ENCODE measurements at regions not wholly inside any gene's neighbourhood (a gene's known extent, or its start where the extent isn't known, plus 50 kb on each side); places are given as distances from the start of the nearest gene placed in this dataset.

DNA sequence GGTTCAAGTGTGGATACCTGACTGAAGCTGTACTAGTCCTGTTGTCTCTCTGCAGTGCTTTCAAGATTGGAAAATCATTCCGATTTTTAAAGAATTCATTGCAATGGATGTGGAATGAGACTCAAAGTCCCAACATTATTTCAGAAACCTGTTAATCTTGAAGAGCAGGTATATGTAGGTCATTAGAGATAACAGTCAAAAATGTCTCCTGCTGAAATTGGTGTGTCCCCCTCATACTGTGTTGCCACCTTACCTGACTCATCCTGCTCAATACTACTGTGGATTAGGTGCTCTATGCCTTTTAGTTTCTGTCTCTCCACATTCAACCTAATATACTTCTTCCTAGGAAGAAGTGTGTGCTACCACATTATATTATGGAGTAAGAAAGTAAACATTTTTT is 91.1 kb upstream of the NR3C1 start:
- no peak for DNase-seq

DNA sequence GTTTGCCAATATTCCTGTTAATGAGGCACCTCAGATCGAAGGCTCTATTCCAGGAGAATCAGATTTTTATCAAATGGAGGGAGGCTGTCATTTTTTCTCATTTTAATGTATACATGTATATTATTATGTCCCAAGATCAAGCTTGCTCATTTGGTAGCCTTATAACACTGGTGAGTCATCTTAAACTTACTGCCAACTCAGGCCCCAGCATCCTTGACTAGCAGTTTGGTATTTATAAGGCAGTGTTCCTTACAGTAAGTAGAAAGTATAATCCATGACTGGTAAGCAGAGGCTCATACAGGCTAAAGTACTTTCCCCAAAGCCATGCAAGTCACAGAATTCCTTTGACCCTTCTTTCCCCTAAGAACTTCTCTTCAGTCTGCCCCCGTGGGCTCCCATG is 90.7 kb upstream of the NR3C1 start:
- DNase-seq = no peak

DNA sequence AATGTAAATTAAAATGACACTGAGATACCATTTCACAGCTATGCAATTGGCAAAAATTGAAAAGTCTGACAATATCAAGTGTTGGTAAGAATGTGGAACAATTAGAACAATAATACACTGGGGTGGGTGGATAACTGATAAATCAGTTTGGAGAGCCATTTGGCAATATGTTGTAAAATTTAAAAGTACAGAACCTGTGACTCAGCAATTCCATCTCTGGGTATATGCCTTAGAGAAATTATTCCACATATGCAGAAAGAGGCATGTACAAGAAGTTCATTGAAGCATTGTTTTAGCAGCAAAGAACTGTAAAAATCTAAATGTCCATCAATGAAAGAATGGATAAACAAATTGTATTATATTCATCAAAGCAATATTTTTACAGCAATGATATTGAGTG is 89.3 kb upstream of the NR3C1 start:
- DNase-seq = no peak

DNA sequence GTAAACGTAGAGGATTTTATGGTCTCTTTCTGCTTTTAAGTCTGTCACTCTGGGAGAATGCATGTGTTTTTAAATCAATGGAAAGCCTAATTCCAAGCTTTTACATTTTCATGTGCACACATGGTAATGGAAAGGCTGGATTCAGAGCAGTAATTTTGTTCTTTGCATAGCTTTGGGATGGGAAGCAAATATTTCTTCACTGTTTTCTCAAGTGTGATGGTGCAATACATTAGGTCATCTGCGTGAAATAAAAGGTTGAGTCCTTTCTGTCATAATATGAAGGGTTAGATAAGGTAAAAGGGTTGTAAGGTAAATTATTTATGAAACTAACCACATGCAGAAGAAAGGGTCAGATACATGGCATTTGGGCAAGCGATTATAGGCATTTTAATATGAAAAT is 88.2 kb upstream of the NR3C1 start:
- DNase-seq = peak; percentile 36 to 59

DNA sequence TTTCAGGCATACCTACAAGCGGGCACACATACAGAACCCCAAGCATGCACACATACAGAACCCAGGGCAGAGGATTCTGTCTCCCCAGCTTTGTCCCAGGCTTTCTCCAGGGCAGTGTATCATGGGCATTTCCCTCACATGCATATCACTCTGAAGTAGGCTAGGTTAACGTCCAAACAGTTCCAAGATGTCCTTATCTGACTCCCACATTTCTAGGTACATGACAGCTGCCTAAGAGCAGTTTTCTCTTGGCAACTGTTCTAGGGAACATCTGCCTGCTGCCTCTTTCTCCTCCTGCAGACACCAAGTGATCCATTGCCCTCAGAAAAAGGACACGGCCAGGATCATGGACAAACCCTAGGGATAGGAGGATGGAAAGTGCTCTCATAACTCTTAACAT is 84.9 kb upstream of the NR3C1 start:
- no peak for DNase-seq

DNA sequence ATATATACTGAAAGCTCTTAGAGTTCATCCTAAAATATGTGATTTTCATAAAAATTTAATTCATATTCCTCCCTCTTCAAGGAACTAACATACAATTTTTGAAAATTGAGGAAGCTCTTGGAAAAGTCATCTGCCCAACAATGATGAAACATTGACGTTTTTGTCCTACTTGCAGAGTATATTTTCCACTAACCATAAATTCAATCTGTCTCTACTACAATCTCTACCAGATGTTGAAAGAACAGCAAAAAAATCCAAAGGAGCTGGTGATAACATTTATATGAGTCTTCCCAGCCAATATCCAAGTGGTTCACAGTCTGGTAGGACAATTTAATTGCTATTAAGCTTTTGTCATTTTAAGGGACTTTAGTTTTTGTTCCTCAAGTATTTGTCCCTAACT is 81.1 kb upstream of the NR3C1 start:
- DNase-seq = peak; percentile 54 to 68

DNA sequence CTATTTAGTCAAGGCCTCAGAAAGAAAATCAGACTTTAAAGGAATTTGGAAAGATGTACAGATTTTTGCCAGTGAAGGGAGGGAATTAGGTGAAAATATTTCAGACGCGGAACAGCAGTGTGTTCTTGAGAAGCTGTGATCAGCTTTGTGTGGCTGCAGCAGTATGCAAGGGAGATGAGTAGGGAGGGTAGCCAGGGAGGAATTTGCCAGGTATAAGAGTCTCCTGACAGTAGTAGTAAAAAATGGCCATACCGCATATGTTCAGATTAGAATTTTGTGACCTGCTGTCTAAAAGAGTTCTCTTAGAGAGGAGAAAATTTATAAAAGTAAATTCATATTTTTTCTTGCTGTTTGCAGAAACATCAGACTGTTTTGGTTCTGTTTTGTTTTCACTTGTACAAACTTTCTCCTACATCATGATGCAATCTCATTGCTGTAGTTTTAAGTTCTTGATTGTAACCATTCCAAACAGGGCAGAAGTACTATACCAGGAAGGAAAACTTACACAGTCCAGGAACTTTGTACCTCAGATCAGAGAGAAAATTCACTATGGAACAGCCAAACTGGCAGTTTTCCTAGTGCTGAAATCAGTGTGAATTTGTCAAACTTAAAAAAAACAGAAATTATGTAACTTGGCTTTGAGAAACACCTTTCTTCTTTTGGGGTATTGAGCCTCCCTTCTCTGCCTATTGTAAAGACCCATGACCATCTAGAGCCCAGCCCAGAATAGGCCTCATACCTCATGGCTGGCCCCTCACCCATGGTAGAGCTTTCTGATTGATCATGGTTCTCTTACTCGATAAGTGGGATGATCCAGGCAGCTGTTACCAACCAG is 78.4 kb upstream of the NR3C1 start:
- DNase-seq = peak in 1 of 2 donors; percentile 34

DNA sequence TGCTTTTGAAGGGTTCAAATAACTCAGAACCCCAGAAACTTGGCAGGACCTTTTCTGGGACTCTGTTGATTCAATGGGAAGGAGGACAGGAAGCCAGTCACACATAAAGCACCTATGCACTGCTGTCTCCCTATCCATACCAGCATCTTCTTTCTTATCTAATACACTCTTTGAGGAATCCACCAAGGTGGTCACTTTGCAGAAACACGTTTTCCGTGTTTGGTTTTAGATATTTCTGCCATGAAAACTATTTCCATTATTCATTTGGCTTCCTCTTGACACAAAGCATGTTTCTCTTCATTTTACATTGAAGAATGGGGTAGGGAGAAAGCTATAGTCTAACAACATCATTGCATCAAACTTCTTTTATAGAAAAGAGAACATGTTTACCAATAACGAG is 76.5 kb upstream of the NR3C1 start:
- DNase-seq = no peak

DNA sequence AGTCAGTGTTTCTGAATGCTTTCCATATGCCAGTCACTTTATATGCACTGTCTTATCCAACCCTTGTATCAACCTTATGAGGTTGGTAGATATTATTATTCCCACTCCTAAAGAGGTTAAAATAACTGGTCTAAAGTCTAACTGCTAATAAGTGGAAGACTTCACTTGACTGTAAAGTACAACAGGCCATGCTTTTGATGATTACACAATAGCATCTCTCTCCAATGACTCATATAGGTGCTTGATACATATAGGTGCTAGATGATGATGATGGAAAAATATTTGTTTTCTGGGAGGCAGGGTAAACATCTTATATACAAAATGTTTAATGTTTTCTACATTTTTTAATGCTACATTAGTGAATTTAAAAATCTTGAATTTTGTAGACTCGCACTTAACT is 75.9 kb upstream of the NR3C1 start:
- no peak for DNase-seq

DNA sequence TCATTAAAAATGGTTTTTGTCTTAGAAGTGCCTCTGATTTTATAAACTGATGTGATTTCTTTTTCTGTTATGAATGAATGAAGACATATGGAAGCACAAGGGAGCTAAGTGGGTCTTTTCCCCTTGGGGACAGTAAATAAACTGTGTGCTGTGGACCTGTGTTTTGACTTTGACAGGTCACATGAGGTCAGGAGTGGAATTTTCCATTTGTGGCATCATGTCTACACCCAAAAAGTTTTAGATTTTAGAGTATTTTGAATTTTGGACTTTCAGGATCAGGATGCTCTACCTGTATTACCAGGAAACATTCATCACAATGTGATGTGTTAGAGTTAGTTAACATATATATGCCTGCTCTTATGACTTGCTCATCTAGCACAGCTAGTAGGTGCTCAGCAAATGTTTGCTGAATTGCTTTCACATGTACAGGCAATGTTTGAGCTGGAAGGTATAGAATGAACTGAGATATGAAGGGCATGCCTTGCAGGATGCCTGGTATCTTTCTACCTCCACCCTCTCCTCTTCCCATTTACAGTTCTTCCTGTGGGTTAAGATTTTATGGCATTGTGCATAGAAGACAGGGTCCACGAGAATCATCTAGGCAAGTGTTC is 73.2 kb upstream of the NR3C1 start:
- DNase-seq = no peak

DNA sequence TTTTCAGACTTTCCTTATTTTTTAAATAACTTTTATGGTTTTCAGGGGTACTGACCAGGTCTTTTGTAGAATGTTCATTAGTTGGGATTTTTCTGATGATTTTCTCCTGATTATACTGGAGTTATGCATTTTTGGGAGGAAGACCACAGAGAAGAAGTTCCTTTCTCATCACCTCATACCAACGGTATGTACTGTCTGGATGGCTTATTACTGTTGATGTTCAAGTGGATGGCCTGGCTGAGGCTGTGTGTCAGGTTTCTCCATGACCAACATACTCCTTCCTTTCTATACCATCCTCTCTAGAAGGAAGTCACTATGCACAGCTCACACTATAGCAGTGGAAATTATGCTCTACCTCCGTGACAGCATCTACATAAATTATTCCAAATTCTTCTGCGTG is 71.1 kb upstream of the NR3C1 start:
- no peak for DNase-seq

DNA sequence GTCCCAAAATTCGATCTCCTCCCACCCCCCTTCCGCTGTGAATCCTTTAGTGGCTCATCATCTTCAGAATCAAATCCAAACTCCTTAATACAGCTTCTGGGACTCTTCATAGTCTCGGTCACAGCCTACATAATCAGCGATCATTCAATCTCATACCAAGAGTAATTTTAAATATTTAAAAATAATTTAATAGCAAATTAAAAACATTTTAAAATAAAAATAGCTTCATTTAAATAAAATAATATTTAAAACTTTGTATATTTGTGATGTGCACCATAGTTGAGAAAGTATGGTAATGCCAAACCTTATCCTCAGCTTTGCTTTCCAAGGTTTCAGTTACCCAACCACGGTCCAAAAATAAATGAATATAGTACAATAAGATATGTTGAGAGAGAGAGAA is 70.0 kb upstream of the NR3C1 start:
- no peak for DNase-seq

DNA sequence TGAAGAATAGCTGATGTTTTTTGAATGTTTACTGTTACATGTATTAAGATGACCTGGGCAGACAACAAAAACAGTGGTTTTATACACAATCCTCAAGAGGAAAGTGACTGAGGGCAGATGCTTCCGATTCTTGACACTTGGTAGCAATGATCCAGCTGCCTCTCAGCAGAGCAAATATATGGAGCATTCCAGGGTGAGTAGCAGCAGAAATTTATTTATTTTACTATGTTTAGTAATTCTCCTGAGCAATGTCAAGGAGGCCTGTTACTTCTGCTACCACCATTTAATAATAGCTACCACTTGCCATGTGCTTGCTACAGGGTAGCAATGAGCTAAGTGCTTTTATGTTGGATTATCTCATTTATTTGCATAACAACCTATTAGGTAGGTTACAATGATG is 69.1 kb upstream of the NR3C1 start:
- DNase-seq = no peak

DNA sequence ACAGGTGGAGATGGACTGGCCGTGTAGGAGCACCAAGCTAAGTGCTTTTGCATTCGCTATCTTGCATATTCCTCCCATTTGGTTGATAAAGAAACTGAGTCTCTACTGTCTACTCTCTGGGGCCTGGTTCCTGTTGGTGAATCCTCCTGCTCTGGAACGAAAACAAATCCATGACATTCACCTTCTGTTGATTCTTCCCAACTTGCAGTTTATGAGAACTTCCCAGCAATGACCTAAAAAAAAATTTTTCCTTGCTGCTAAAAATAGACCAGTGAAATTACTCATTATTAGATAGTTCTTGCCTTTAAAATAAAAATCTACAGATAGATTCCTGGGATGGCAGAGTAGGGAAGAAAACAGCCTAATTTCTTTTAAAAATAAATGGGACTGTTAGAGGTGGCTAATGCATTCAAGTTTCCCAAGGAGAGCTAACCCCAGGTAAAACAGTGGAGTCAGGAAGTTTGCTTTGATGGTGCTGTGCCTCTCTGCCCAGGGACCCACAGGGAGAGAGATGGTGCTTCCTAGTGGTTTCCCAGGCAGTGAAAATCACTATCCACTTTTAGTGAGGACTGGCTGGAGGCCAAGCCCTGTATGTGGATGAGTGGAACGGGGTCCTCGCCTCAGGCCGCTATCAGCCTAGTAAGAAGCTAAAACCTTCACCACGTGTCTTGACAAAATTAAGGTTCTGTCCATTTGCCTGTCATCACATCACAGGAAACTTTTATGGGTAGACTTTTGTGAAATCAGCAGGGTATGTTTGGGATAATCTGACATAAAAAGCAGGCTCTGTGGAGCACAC is 68.4 kb upstream of the NR3C1 start:
- no peak for DNase-seq

DNA sequence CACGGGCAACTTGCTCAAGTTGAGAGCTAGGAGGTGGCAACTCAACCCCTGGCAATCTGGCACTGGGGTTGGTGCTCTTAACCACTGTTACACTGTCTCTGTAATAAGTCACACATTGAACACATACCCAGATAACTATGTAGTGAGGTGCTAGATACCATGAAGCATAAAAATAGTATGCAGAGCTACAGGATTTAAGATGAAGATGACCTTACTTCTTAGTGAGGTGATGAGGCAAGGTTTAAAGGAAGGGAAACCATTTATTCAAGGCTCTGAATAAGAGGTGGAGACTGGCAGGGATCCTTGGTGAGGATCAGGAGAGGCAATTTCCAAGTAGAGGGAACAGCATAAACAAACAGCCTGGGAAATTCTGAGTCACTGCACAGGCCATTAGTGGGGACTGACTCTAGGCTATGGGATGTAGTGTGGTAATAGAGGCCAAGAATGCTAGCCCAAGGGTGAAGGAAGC is 67.6 kb upstream of the NR3C1 start:
- no peak for DNase-seq

DNA sequence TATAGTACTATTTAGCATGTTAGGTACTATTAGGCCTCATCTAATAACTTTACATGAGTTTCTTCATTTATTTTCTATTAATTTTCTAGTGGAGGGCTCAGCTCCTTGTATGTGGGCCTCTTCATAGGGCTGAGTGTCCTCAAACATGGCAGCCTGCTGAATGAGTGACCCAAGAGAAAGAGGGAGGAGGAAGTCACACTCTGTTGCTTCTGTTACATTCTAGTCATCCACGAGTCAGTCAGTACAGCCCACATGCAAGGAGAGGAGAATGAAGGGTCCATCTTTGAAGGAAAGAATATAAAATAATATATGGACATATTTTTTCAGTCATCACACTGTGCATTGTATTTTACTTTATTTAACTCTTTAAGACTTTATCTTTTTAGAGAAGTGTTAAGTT is 66.6 kb upstream of the NR3C1 start:
- DNase-seq = no peak

DNA sequence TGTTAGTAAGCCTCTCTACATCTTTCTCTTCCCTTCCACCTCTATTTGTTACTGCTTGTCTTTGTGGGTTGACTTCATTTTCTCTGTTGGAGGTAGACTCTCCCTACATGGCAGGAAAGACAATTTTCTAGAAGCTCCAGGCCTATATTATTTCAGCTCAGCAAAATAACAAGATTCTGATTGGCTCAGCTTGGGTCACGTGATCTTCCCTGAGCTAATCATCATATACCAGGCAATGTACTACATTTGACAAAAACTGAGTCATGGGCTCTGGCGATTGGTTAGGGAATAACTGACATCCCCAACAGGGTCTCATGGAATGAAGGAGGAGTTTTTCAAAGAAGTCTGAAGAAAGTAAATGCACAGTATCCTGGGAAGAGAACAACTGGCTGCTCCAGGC is 65.6 kb upstream of the NR3C1 start:
- no peak for DNase-seq

DNA sequence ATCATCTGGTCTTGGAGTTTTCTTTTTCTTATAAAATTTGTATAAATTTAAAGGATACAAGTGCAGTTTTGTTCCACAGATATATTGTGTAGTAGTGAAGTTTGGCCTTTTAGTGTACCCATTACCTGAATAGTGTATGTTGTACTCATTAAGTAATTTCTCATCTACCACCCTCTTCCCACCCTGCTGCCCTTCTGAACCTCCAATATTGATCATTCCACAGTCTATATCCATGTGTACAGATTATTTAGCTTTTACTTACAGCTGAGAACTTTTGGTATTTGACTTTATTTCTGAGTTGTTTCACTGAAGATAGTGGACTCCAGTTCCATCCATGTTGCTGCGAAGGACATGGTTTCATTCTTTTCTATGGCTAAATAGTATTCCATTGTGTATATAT is 63.1 kb upstream of the NR3C1 start:
- DNase-seq = no peak

DNA sequence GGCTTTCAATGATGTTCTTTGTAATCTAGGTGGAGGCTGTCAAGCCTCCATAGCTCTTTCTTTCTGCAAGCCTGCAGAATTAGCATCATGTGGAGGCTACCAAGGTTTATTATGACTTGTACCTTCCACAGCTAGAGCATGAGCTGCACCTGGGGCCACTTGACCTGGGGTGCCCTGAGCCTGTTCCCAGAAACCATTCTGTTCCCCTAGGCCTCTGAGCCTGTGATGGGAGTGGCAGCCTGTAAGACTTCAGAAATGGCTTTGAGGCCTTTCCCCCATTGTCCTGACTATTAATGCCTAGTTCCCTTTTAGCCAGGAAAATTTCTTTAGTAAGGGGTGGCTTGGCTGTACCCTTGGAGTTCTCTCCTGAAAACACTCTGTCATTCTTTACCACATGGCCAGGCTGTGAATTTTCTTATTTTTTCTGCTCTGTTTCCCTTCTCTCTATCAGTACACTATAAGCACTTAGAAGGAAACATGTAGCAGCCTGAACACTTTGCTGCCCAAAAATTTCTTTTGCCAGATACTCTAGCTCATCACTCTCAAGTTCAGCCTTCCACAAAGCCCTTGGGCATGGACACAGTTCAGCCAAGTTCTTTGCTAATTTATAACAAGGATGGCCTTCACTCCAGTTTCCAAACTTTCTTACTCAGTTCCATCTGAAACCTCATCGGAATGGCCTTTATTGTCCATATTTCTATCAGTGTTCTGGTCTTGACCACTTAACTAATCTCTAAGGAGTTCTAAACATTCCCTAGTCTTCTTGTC is 61.4 kb upstream of the NR3C1 start:
- DNase-seq = no peak

DNA sequence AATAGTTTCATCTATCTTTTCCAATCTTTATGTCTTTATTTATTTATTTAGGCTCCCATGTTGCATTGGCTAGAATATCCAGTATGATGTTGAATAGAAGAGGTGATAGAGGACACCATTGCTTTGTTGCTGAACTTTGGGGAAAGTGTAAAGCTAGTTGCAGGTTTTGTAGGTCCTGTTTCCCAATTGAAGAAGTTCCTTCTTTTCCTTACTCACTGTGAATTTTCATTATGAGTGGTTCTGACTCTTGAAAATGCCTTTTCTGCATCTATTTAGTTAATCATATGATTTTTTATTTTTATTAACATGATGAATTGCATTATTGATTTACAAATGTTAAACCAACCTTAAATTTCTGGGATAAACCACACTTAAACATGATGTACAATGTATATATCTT is 58.9 kb upstream of the NR3C1 start:
- DNase-seq = peak; percentile 8 to 50

DNA sequence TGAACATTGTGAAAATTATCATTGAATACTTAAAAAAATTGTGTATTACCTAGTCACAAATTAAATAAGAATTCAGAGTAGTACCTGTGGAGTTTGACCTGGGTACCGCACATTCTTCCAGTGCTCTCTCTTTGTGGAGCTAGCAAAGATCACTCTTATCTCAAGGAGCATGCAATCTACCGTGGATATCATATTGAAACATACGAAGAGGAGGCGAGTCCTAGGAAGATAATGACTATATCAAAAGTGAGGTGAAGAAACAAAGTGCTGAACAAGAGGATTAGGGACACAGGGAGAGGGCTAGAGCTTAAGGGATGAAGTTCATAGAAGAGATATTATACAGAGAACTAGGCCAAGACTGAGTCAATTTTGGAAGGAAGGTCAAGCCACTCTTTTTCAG is 55.9 kb upstream of the NR3C1 start:
- DNase-seq = no peak

DNA sequence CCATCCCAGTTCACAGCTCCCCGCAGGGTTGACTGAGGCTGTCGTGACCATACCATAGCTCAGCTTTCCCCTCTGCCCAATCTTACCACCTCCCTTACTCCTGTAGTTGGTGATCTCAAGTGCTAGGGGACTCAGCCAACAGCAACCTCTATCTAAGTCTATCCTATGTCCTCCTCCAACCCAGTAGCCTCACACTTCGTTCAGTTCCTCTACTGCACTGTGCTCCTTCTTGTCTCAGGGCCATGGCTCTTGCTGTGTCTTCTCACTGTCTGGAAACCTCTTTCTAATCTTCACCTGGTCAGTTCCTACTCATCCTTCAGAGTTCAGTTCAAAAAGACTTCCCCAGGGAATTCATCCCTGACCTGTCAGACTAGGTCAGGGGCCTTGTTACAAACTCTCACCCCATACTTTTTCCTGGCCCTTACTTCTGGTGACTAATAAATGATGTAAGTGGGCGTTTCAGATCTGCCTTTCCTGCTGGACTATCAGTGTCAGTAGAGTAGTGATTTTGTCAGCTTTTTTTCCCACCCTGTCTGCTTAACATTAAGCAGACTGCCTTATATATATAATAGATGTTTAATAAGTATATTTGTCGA is 53.6 kb upstream of the NR3C1 start:
- DNase-seq = no peak
